ENCODE measurements at regions not wholly inside any gene's neighbourhood (a gene's known extent, or its start where the extent isn't known, plus 50 kb on each side); places are given as distances from the start of the nearest gene placed in this dataset.
"Not testable (repeated sequence)": the region's sequence is repeated elsewhere in the genome, so short reads cannot be mapped to it uniquely, and the experiment has no call there.

GRCh38 chr5:116718317-116718716 lies 143.7 kb upstream of the SEMA6A start:
- no peak overlapping the region for H3K27ac ChIP-seq
- no peak for TF ChIP-seq ZFX (IDR thresholded peaks at IDR 0.05; ENCODE audit: borderline replicate concordance)
- no peak for TF ChIP-seq CTCF (IDR thresholded peaks at IDR 0.05)

DNA sequence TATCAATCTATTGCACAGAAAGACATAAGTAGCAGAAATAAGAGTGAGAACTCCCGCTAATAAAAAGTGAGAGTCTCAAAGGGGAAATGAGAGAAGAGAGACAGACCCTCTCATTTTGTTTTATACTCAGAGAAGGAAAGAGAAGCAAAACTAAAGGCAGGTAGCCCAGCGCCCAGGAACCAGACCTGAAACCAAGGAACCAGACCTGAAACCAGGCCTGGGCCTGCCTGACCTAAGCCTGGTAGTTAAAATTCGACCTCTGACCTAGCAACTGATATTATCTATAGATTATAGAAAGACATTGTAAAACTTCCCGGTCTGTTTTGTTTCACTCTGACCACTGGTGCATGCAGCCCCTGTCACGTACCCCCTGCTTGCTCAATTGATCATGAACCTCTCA lies 134.5 kb upstream of the SEMA6A start:
- H3K27ac ChIP-seq, result no peak overlapping the region
- no peak for TF ChIP-seq ZFX (IDR thresholded peaks at IDR 0.05; ENCODE audit: borderline replicate concordance)
- no peak for TF ChIP-seq CTCF (IDR thresholded peaks at IDR 0.05)

- H3K27ac ChIP-seq, result not testable (repeated sequence)
These were observed 130.5 kb upstream of the SEMA6A start for GRCh38 chr5:116705121-116705519.

DNA sequence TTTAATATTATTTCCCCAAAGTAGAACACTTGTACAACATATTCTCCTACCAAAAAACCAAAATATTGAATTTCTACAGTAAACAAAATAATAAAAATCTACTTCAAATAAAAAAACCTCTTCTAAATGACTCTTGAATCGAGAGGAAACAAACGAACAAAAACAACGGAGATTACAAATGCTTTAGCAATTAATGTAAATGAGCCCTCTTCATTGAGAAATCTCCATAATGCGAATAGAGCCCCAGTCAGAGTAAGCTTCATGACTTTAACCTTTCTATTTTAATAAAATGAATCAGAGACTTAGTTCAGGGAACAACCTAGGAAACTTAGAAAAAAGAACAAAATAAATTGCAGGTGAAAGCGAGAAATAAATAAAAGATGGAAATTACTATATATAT lies 129.3 kb upstream of the SEMA6A start:
- TF ChIP-seq ZFX (IDR thresholded peaks at IDR 0.05; ENCODE audit: borderline replicate concordance) (no peak), CTCF (IDR thresholded peaks at IDR 0.05) (no peak)
- no peak overlapping the region for H3K27ac ChIP-seq

GRCh38 chr5:116703328-116703727 lies 128.7 kb upstream of the SEMA6A start:
- no peak for TF ChIP-seq ZFX (IDR thresholded peaks at IDR 0.05; ENCODE audit: borderline replicate concordance)
- TF ChIP-seq CTCF (IDR thresholded peaks at IDR 0.05), result no peak
- H3K27ac ChIP-seq, result no peak overlapping the region

DNA sequence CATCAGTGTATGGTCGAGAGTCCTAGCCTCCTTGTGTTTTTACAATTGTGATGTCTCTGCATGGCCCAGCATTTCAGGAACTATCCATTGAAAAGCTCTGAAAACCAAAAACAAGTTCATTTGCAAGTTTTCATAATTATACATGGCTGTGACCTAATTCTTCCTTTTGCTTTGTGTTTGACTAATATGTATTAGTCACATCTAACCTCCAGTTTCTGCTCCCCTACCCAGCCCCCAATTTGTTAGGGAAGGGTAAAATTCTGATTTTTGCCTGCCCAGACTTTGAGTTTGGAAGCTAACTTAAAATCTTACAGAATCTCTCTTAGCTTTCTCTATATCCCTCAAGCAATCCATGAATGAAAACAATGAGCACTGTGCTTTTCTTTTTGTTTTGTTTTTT lies 128.2 kb upstream of the SEMA6A start:
- no peak overlapping the region for H3K27ac ChIP-seq

GRCh38 chr5:116699332-116699731 lies 124.7 kb upstream of the SEMA6A start:
- TF ChIP-seq ZFX (IDR thresholded peaks at IDR 0.05; ENCODE audit: borderline replicate concordance) (no peak), CTCF (IDR thresholded peaks at IDR 0.05) (no peak)
- no peak overlapping the region for H3K27ac ChIP-seq

More for the DNA sequence above, 128.2 kb upstream of the SEMA6A start:
- TF ChIP-seq CTCF (IDR thresholded peaks at IDR 0.05) (no peak), ZFX (IDR thresholded peaks at IDR 0.05; ENCODE audit: borderline replicate concordance) (no peak)

DNA sequence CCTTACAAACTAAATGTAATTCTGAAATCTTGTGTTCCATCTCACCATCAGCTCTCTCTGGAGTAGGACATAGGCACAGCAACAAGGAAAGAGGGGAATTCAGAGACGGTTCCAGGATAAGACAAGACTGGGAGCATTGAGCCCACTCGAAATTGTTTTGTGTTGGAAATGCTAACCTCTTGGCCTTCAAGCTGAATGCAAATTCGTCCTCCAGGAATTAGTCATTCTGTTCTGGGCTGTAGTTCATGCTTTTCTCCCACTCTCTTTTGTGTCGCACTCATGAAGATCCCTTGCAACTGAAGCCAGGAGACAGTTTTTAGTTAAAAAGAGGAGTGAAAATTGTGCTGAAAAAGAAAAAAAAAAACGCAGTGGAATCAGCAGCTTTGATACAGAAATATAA lies 121.7 kb upstream of the SEMA6A start:
- TF ChIP-seq ZFX (IDR thresholded peaks at IDR 0.05; ENCODE audit: borderline replicate concordance), result no peak
- TF ChIP-seq CTCF (IDR thresholded peaks at IDR 0.05), result no peak
- no peak overlapping the region for H3K27ac ChIP-seq

Data from 22Rv1 (cell line).